OCI-LY3 (cell line): ENCODE measurements at regions not wholly inside any gene's neighbourhood (a gene's known extent, or its start where the extent isn't known, plus 50 kb on each side); places are given as distances from the start of the nearest gene placed in this dataset.
"Not testable (repeated sequence)": the region's sequence is repeated elsewhere in the genome, so short reads cannot be mapped to it uniquely, and the experiment has no call there.

Source experiments
- H2AFZ ChIP-seq: fragments of 200-600, 300-600 bp; shearing (Covaris generic); 2 replicates; pipeline ENCODE4 v1.6.0; 2014; ENCODE audit warnings: antibody characterized with exemption, low read depth, low read length
- H3K27ac ChIP-seq: fragments of 200-600, 300-600 bp; sonication (generic); 2 replicates; pipeline ENCODE4 v1.5.1; 2014; ENCODE audit warnings: mild to moderate bottlenecking, low read length, moderate library complexity, mixed read lengths
- H3K27me3 ChIP-seq: fragments of 200-600, 300-600 bp; sonication (generic); 2 replicates; pipeline ENCODE4 v1.6.1; 2014; ENCODE audit warnings: low read depth, low read length, mixed read lengths
- H3K36me3 ChIP-seq: fragments of 200-600, 300-600 bp; sonication (generic); replicated peaks from 2 replicates; pipeline ENCODE3; 2014; ENCODE audit warnings: low read depth, low read length, mixed read lengths
- H3K4me1 ChIP-seq: fragments of 300-600, 200-600 bp; sonication (generic); 2 replicates; pipeline ENCODE4 v1.6.1; 2014; ENCODE audit warnings: low read length, mixed read lengths
- H3K4me2 ChIP-seq: fragments of 200-600, 300-600 bp; sonication (generic); 2 replicates; pipeline ENCODE4 v1.6.1; 2014; ENCODE audit warnings: low read length, mixed read lengths
- H3K4me3 ChIP-seq: fragments of 300-600, 200-600 bp; sonication (generic); 2 replicates; pipeline ENCODE4 v1.5.1; 2014; ENCODE audit warnings: antibody characterized with exemption, mild to moderate bottlenecking, low read length, moderate library complexity
- H3K79me2 ChIP-seq: fragments of 300-600, 200-600 bp; shearing (Covaris generic); 2 replicates; pipeline ENCODE4 v1.6.1; 2014; ENCODE audit warnings: mild to moderate bottlenecking, low read length, mixed read lengths
- H3K9ac ChIP-seq: fragments of 300-600, 200-600 bp; shearing (Covaris generic); 2 replicates; pipeline ENCODE4 v1.6.0; 2014; ENCODE audit warnings: mild to moderate bottlenecking, low read length, moderate library complexity
- H3K9me3 ChIP-seq: fragments of 200-600, 300-600 bp; shearing (Covaris generic); 2 replicates; pipeline ENCODE4 v1.6.1; 2014; ENCODE audit warnings: low read length, mixed read lengths; ENCODE audit not compliant: insufficient read depth
- H4K20me1 ChIP-seq: fragments of 200-600, 300-600 bp; sonication (generic); 2 replicates; pipeline ENCODE4 v1.6.1; 2016; ENCODE audit warnings: low read length, mixed read lengths; ENCODE audit not compliant: insufficient read depth
- EZH2phosphoT487 ChIP-seq: fragments of 200-600 bp; shearing (Covaris generic); IDR thresholded peaks from 2 replicates; pipeline ENCODE4 v1.6.1; 2018; ENCODE audit warnings: antibody characterized with exemption, mixed run types, low read depth
- TF ChIP-seq, protein P1 (sequence below): fragments of 200-600, 300-600 bp; sonication (generic); IDR thresholded peaks from 2 replicates; pipeline ENCODE4 v1.5.1; 2014; ENCODE audit warnings: antibody characterized with exemption, low read length, low read depth

DNA sequence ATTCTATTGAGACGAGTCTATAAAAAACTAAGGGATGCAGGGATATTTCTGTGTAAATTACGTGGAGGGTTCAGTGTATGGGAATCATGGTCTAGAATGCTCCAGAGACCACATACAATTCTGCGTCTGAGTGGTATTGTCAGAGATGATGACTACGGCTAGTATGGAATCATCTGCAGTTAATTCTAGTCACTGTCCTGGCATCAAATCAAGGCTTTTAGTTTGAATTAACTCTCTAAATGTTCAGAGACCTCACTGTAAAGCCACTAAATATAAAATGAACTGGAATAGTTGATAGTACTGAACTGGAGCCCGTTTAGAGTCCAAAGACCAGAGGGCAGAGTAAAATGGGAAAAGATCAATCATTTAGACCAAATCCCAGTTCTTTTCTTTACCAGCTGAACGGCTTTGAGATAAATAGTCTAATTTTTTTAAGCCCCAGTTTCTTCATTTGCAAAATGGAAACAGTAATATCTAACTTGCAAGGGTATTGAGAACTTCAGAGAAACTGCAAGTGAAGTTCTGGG, 599.8 kb downstream of the EBF1 start:
- Histone ChIP-seq H3K79me2 (no peaks in the 10 kb centered on the region), H4K20me1 (no peaks in the 10 kb centered on the region), H3K4me1 (no peaks in the 10 kb centered on the region), H3K27me3 (no peaks in the 10 kb centered on the region), H3K4me2 (no peak overlapping the region), H3K9ac (no peak overlapping the region), H3K9me3 (no peaks in the 10 kb centered on the region), H3K36me3 (no peaks in the 10 kb centered on the region), H3K4me3 (no peak overlapping the region), H2AFZ (no peak overlapping the region), H3K27ac (no peak overlapping the region)
- TF ChIP-seq, protein P1, sequence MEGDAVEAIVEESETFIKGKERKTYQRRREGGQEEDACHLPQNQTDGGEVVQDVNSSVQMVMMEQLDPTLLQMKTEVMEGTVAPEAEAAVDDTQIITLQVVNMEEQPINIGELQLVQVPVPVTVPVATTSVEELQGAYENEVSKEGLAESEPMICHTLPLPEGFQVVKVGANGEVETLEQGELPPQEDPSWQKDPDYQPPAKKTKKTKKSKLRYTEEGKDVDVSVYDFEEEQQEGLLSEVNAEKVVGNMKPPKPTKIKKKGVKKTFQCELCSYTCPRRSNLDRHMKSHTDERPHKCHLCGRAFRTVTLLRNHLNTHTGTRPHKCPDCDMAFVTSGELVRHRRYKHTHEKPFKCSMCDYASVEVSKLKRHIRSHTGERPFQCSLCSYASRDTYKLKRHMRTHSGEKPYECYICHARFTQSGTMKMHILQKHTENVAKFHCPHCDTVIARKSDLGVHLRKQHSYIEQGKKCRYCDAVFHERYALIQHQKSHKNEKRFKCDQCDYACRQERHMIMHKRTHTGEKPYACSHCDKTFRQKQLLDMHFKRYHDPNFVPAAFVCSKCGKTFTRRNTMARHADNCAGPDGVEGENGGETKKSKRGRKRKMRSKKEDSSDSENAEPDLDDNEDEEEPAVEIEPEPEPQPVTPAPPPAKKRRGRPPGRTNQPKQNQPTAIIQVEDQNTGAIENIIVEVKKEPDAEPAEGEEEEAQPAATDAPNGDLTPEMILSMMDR: no peak
- no peak for TF ChIP-seq EZH2phosphoT487

DNA sequence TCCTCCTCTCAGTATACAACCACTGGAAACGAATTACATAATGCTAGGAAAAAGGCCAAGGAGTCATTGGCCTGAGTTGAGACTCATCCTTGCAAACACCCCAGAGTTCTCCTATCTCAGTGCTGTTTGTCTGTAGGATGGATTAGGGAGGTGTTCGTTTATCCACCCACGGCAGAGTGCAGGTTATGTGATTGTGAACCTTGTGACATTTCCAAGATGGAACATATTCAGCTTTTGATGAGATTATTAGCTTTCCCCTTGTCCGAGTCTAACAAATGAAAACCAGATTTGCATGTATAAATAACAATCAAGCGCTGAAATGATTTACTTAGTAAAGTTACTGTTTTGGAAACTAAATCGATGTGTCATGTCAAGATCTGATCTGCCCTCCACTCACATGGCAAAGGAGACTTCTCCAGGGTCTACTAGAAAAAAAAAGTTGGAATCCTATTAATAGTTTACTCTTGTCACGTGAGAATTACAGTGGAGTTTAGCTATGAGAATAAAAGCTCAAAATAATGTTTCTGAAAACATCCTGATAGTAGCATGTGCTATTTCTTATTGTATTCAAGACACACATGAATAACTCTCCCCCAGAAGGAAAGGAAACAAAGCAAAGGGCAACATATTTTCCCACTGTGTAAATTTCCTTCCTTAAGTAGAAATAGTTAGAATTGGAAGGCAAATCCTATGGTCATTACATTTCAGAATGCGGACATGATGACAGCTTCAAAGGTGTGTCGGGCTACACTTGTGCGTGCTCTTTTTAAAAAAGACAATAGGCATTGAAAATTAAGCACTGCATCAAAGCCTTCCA, 600.4 kb downstream of the EBF1 start:
- H3K9me3 ChIP-seq: no peaks in the 10 kb centered on the region
- no peaks in the 10 kb centered on the region for H3K79me2 ChIP-seq
- H3K4me2 ChIP-seq: no peak overlapping the region
- no peak overlapping the region for H3K27ac ChIP-seq
- TF ChIP-seq EZH2phosphoT487: no peak
- TF ChIP-seq, protein P1: no peak
- no peak overlapping the region for H2AFZ ChIP-seq
- no peaks in the 10 kb centered on the region for H3K4me1 ChIP-seq
- H3K9ac ChIP-seq: no peak overlapping the region
- H3K27me3 ChIP-seq: no peaks in the 10 kb centered on the region
- no peak overlapping the region for H3K4me3 ChIP-seq
- H3K36me3 ChIP-seq: no peaks in the 10 kb centered on the region
- no peaks in the 10 kb centered on the region for H4K20me1 ChIP-seq

- no peaks in the 10 kb centered on the region for H3K27me3 ChIP-seq
- no peaks in the 10 kb centered on the region for H3K9me3 ChIP-seq
- H2AFZ ChIP-seq: no peak overlapping the region
- no peaks in the 10 kb centered on the region for H3K36me3 ChIP-seq
- no peaks in the 10 kb centered on the region for H3K4me1 ChIP-seq
- H3K27ac ChIP-seq: no peak overlapping the region
- H3K79me2 ChIP-seq: no peaks in the 10 kb centered on the region
- TF ChIP-seq, protein P1: no peak
- TF ChIP-seq EZH2phosphoT487: no peak
- no peaks in the 10 kb centered on the region for H4K20me1 ChIP-seq
- no peak overlapping the region for H3K4me2 ChIP-seq
- H3K4me3 ChIP-seq: no peak overlapping the region
- no peak overlapping the region for H3K9ac ChIP-seq
Measured at GRCh38 chr5:158496624-158497023, 603.1 kb downstream of the EBF1 start.

DNA sequence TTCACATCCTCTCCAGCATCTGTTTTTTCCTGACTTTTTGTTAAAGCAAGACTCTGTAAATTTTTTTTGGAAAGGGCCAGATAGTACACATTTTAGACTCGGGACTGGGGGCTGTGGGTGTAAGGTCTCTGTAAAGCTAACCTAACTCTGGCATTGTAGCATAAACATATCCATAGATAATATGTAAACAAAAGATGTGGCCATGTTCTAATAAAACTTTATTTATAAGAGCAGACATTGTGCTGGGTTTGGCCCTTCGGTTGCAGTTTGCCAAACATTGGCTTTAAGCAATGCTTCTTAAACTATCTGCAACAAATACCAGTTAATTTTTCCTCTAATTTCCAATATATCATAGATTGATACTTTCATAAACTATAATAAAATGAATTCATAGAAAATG, 605.2 kb downstream of the EBF1 start:
- no peak overlapping the region for H3K27ac ChIP-seq
- no peaks in the 10 kb centered on the region for H3K36me3 ChIP-seq
- no peaks in the 10 kb centered on the region for H3K9me3 ChIP-seq
- no peak overlapping the region for H3K4me3 ChIP-seq
- H2AFZ ChIP-seq: no peak overlapping the region
- H4K20me1 ChIP-seq: no peaks in the 10 kb centered on the region
- no peak overlapping the region for H3K4me2 ChIP-seq
- no peaks in the 10 kb centered on the region for H3K79me2 ChIP-seq
- H3K9ac ChIP-seq: no peak overlapping the region
- TF ChIP-seq, protein P1: no peak
- TF ChIP-seq EZH2phosphoT487: no peak
- no peaks in the 10 kb centered on the region for H3K4me1 ChIP-seq
- H3K27me3 ChIP-seq: no peaks in the 10 kb centered on the region

DNA sequence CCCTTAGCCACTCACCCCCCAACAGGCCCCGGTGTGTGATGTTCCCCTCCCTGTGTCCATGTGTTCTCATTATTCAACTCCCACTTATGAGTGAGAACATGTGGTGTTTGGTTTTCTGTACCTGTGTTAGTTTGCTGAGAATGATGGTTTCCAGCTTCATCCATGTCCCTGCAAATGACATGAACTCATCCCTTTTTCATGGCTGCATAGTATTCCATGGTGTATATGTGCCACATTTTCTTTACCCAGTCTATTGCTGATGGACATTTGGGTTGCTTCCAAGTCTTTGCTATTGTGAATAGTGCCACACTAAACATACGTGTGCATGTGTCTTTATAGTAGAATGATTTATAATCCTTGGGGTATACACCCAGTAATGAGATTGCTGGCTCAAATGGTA, 605.7 kb downstream of the EBF1 start:
- H3K4me2 ChIP-seq, H3K27ac ChIP-seq, H4K20me1 ChIP-seq, H3K9ac ChIP-seq, H3K9me3 ChIP-seq, H3K4me1 ChIP-seq, H3K79me2 ChIP-seq, H3K36me3 ChIP-seq, H3K27me3 ChIP-seq, H3K4me3 ChIP-seq, H2AFZ ChIP-seq: not testable (repeated sequence)
